H1 (cell line): ENCODE measurements at regions not wholly inside any gene's neighbourhood (a gene's known extent, or its start where the extent isn't known, plus 50 kb on each side); places are given as distances from the start of the nearest gene placed in this dataset.
A peak's percentile ranks its signal among the peaks of the same experiment; 100 is the strongest.

Source experiments
- CTCF ChIA-PET: fragments of 300-600 bp; sonication (Branson Sonifier 250); formaldehyde crosslinking; loops from one replicate; lab custom pipeline; 2021; ENCODE audit not compliant: partially characterized antibody; lab: Charles Lee
- POLR2A ChIA-PET: fragments of 300-600 bp; sonication (Branson Sonifier 250); formaldehyde crosslinking; loops from one replicate; lab custom pipeline; 2021; ENCODE audit warnings: inconsistent platforms; ENCODE audit not compliant: partially characterized antibody; lab: Charles Lee
- DNase-seq, 2 experiments: peaks; one replicate each; pipeline versions ENCODE4 v3.0.0 to v3.0.0-alpha.2; 2010 to 2022; ENCODE audit warnings: low spot score in 2 of 2, low read depth in 1 of 2, mixed read lengths in 1 of 2
- FAIRE-seq: peaks from 2 replicates; lab custom pipeline; 2011; peaks lifted over from hg19 to GRCh38; lab: Jason Lieb, UNC
- H2AFZ ChIP-seq: 2 replicates; pipeline ENCODE4 v1.8.1; 2012; ENCODE audit warnings: low read length, inconsistent platforms
- H2AK5ac ChIP-seq: 2 replicates; pipeline ENCODE4 v1.6.1; 2013; ENCODE audit warnings: low read depth, low read length
- H2BK120ac ChIP-seq: replicated peaks from 2 replicates; pipeline ENCODE3; 2013; ENCODE audit warnings: low read depth, low read length, inconsistent platforms
- H2BK12ac ChIP-seq: 2 replicates; pipeline ENCODE4 v1.6.1; 2013; ENCODE audit warnings: low read depth, low read length
- H2BK15ac ChIP-seq: 2 replicates; pipeline ENCODE4 v1.6.1; 2013; ENCODE audit warnings: low read length
- H2BK20ac ChIP-seq: 2 replicates; pipeline ENCODE4 v1.6.1; 2013; ENCODE audit warnings: low read length
- H2BK5ac ChIP-seq: 2 replicates; pipeline ENCODE4 v1.6.1; 2013; ENCODE audit warnings: low read depth, low read length
- H3K14ac ChIP-seq: 2 replicates; pipeline ENCODE4 v1.6.1; 2013; ENCODE audit warnings: inconsistent platforms; ENCODE audit not compliant: insufficient read length
- H3K18ac ChIP-seq: 2 replicates; pipeline ENCODE4 v1.6.1; 2013; ENCODE audit warnings: low read length; ENCODE audit errors: extremely low read depth
- H3K23ac ChIP-seq: 2 replicates; pipeline ENCODE4 v1.6.1; 2013; ENCODE audit warnings: inconsistent platforms; ENCODE audit not compliant: insufficient read length
- H3K23me2 ChIP-seq: 2 replicates; pipeline ENCODE4 v1.6.1; 2013; ENCODE audit warnings: low read depth, low read length
- H3K27ac ChIP-seq: 2 replicates; pipeline ENCODE4 v1.6.1; 2011; ENCODE audit warnings: low read depth, low read length, inconsistent platforms
- H3K27me3 ChIP-seq, 4 experiments: replicated peaks in 1 of 4; 1 replicate in 1 of 4; 2 replicates in 3 of 4; pipeline versions ENCODE4 v1.6.1 to v1.8.1; 2011 to 2013; ENCODE audit warnings: low read length in 3 of 4, mild to moderate bottlenecking in 3 of 4, inconsistent platforms in 2 of 4, mixed read lengths in 2 of 4, moderate library complexity in 1 of 4; ENCODE audit not compliant: control insufficient read depth in 3 of 4, insufficient read depth in 3 of 4; ENCODE audit errors: extremely low read depth in 1 of 4
- H3K36me3 ChIP-seq, 4 experiments: 2 replicates each; pipeline versions ENCODE4 v1.6.1 to v1.8.1; 2011 to 2013; ENCODE audit warnings: mild to moderate bottlenecking in 4 of 4, low read length in 3 of 4, moderate library complexity in 2 of 4, control low read depth in 1 of 4, inconsistent platforms in 1 of 4; ENCODE audit not compliant: insufficient read depth in 4 of 4, control insufficient read depth in 2 of 4
- H3K4ac ChIP-seq: replicated peaks from 2 replicates; pipeline ENCODE3; 2013; ENCODE audit warnings: low read length, low read depth, mixed read lengths, inconsistent platforms; ENCODE audit not compliant: insufficient read length
- H3K4me1 ChIP-seq, 4 experiments: replicated peaks in 1 of 4; 1 replicate in 1 of 4; 2 replicates in 3 of 4; pipeline versions ENCODE4 v1.6.1 to v1.8.1; 2011 to 2013; ENCODE audit warnings: low read length in 3 of 4, inconsistent platforms in 2 of 4, mixed read lengths in 1 of 4; ENCODE audit not compliant: insufficient read depth in 4 of 4, control insufficient read depth in 3 of 4
- H3K4me2 ChIP-seq, 2 experiments: 2 replicates each; pipeline versions ENCODE4 v1.6.1 to v1.8.1; 2011 to 2013; ENCODE audit warnings: low read depth in 2 of 2, low read length in 2 of 2, control low read depth in 1 of 2, inconsistent platforms in 1 of 2, mild to moderate bottlenecking in 1 of 2; ENCODE audit not compliant: insufficient read depth in 1 of 2
- H3K4me3 ChIP-seq, 4 experiments: fragments of 200-600, 300-600 bp in 1 of 4; sonication (generic), shearing (Covaris generic), sonication (Bioruptor Twin) in 1 of 4; 2 replicates each; pipeline versions ENCODE4 v1.5.1 to v1.8.1; 2011 to 2016; ENCODE audit warnings: low read length in 4 of 4, low read depth in 3 of 4, control low read depth in 2 of 4, inconsistent platforms in 2 of 4, mild to moderate bottlenecking in 2 of 4, mixed read lengths in 1 of 4, moderate library complexity in 1 of 4; ENCODE audit not compliant: insufficient read depth in 2 of 4; ENCODE audit errors: extremely low read depth in 1 of 4
- H3K56ac ChIP-seq: replicated peaks from 2 replicates; pipeline ENCODE3; 2013; ENCODE audit warnings: low read depth, mild to moderate bottlenecking, mixed read lengths, low read length, inconsistent platforms; ENCODE audit not compliant: insufficient read length
- H3K79me1 ChIP-seq: 2 replicates; pipeline ENCODE4 v1.6.1; 2013; ENCODE audit warnings: low read depth, low read length, control low read depth
- H3K79me2 ChIP-seq, 2 experiments: 2 replicates each; pipeline versions ENCODE4 v1.6.1 to v1.8.1; 2012 to 2013; ENCODE audit warnings: low read length in 2 of 2, mild to moderate bottlenecking in 2 of 2, inconsistent platforms in 1 of 2; ENCODE audit not compliant: insufficient read depth in 2 of 2, control insufficient read depth in 1 of 2
- H3K9ac ChIP-seq, 4 experiments: replicated peaks in 1 of 4; 1 replicate in 1 of 4; 2 replicates in 3 of 4; pipeline versions ENCODE4 v1.6.1 to v1.8.1; 2011 to 2013; ENCODE audit warnings: low read depth in 3 of 4, low read length in 3 of 4, control low read depth in 2 of 4, mild to moderate bottlenecking in 2 of 4, moderate library complexity in 2 of 4, inconsistent platforms in 1 of 4; ENCODE audit errors: extremely low read depth in 1 of 4
- H3K9me3 ChIP-seq, 2 experiments: 2 replicates each; pipeline versions ENCODE4 v1.6.1 to v1.8.1; 2012 to 2013; ENCODE audit warnings: mild to moderate bottlenecking in 2 of 2, moderate library complexity in 2 of 2, control low read depth in 1 of 2, inconsistent platforms in 1 of 2, low read depth in 1 of 2, low read length in 1 of 2, mixed read lengths in 1 of 2; ENCODE audit not compliant: insufficient read depth in 2 of 2
- H4K20me1 ChIP-seq, 2 experiments: replicated peaks in 1 of 2; 2 replicates each; pipeline versions ENCODE3 to v1.8.1; 2011 to 2013; ENCODE audit warnings: inconsistent platforms in 2 of 2, low read length in 2 of 2, mild to moderate bottlenecking in 1 of 2; ENCODE audit not compliant: insufficient read depth in 2 of 2, control insufficient read depth in 1 of 2
- H4K5ac ChIP-seq: 2 replicates; pipeline ENCODE4 v1.6.1; 2013; ENCODE audit warnings: low read length, low read depth, mixed read lengths, inconsistent platforms; ENCODE audit not compliant: insufficient read length
- H4K8ac ChIP-seq: 2 replicates; pipeline ENCODE4 v1.8.0; 2013; ENCODE audit warnings: mild to moderate bottlenecking, moderate library complexity, low read length, inconsistent platforms; ENCODE audit not compliant: insufficient read depth; ENCODE audit errors: extremely low read depth
- H4K91ac ChIP-seq: replicated peaks from 2 replicates; pipeline ENCODE3; 2013; ENCODE audit warnings: low read length, mixed read lengths, inconsistent platforms; ENCODE audit not compliant: insufficient read length
- BCL11A ChIP-seq, 2 experiments: IDR thresholded peaks; one replicate each; pipeline ENCODE4 v1.6.1; 2011; ENCODE audit warnings: low read depth in 2 of 2, low read length in 2 of 2, mild to moderate bottlenecking in 2 of 2
- CBX8 ChIP-seq: fragments of 300-800, 300-1000 bp; sonication (generic); IDR thresholded peaks from 2 replicates; pipeline ENCODE4 v1.7.1; 2016; ENCODE audit warnings: low read depth, low read length, borderline replicate concordance
- CTBP2 ChIP-seq: IDR thresholded peaks from 2 replicates; pipeline ENCODE4 v1.7.0; 2011; ENCODE audit warnings: borderline replicate concordance, mild to moderate bottlenecking, moderate library complexity, mixed read lengths, low read length; ENCODE audit not compliant: insufficient read depth, insufficient read length
- FOSL1 ChIP-seq: IDR thresholded peaks from 2 replicates; pipeline ENCODE4 v1.6.1; 2011; ENCODE audit warnings: mild to moderate bottlenecking, low read depth, low read length, moderate library complexity; ENCODE audit not compliant: insufficient read depth
- JUN ChIP-seq: IDR thresholded peaks from 2 replicates; pipeline ENCODE4 v1.6.1; 2011; ENCODE audit warnings: low read depth, mild to moderate bottlenecking, improper control_type of control experiment, low read length
- JUND ChIP-seq: IDR thresholded peaks from 2 replicates; pipeline ENCODE4 v1.6.1; 2011; ENCODE audit warnings: mild to moderate bottlenecking, improper control_type of control experiment, low read length
- NANOG ChIP-seq: IDR thresholded peaks from 2 replicates; pipeline ENCODE4 v1.6.1; 2011; ENCODE audit warnings: low read length, low read depth, mild to moderate bottlenecking, inconsistent platforms; ENCODE audit not compliant: insufficient read depth, poor library complexity, severe bottlenecking
- PHF8 ChIP-seq: fragments of 200-600 bp; sonication (generic); conservative IDR thresholded peaks from 2 replicates; pipeline ENCODE4 v1.7.1; 2012; ENCODE audit warnings: low read depth, mild to moderate bottlenecking, inconsistent platforms, low read length, moderate library complexity
- SP2 ChIP-seq: IDR thresholded peaks from 2 replicates; pipeline ENCODE4 v1.6.1; 2012; ENCODE audit warnings: mild to moderate bottlenecking, low read length, inconsistent platforms
- YY1 ChIP-seq: IDR thresholded peaks from 2 replicates; pipeline ENCODE4 v1.6.1; 2011; ENCODE audit warnings: low read depth, mild to moderate bottlenecking, low read length
- WGBS, 2 experiments: shearing (Covaris generic) in 1 of 2; methylation state at CpG; one replicate each; pipeline versions ENCODE4 v1.1.6 to v1.1.7; 2013 to 2015; ENCODE audit warnings: low lambda C conversion rate in 2 of 2, mixed read lengths in 2 of 2, inconsistent platforms in 1 of 2, low coverage in 1 of 2, missing lambda C conversion rate in 1 of 2; ENCODE audit not compliant: insufficient replicate concordance in 2 of 2, insufficient coverage in 1 of 2, insufficient read length in 1 of 2; ENCODE audit errors: extremely low coverage in 1 of 2, missing lambda C conversion rate in 1 of 2; 5-methylcytosine and 5-hydroxymethylcytosine counted together

- FAIRE-seq, result no peak
- CTCF ChIA-PET, result interaction anchor here (1.3 kb wide), 1 partner anchor 8 kb away, joined by 4 read pairs; no protein-coding TSS in a partner anchor
- peak overlapping the region; percentile 17; the same call in 1 of the 2 replicates for H2AFZ ChIP-seq
Observed at GRCh38 chr4:103907414-103907813, 187.6 kb upstream of the TACR3 start.

More at GRCh38 chr4:103907414-103907813, 187.6 kb upstream of the TACR3 start:
- Histone ChIP-seq H3K18ac (no peak overlapping the region), H3K9ac (no peak overlapping the region), H3K4me3 (no peak overlapping the region), H4K8ac (no peak overlapping the region), H3K14ac (no peak overlapping the region), H3K27ac (no peak overlapping the region), H3K56ac (no peak overlapping the region), H3K23ac (no peak overlapping the region), H3K23me2 (no peaks in the 10 kb centered on the region), H3K79me2 (no peaks in the 10 kb centered on the region), H2AK5ac (no peak overlapping the region), H3K4ac (no peak overlapping the region), H2BK20ac (no peak overlapping the region), H4K5ac (no peak overlapping the region), H3K4me1 (no peaks in the 10 kb centered on the region), H3K27me3 (no peaks in the 10 kb centered on the region), H3K79me1 (no peaks in the 10 kb centered on the region), H2BK120ac (no peak overlapping the region), H2BK12ac (no peak overlapping the region), H2BK15ac (no peak overlapping the region), H2BK5ac (no peak overlapping the region), H3K4me2 (no peak overlapping the region), H3K36me3 (no peaks in the 10 kb centered on the region), H3K9me3 (no peaks in the 10 kb centered on the region), H4K20me1 (no peaks in the 10 kb centered on the region), H4K91ac (no peak overlapping the region)
- WGBS, 2 experiments, result 96% methylated on average over 2 of the region's 2 CpGs; no CpG with 5 or more reads in 1 of the 2 experiments
- DNase-seq, result no peak
- POLR2A ChIA-PET, result no interaction called here
- no peak for TF ChIP-seq CTBP2
- no peak for TF ChIP-seq FOSL1
- TF ChIP-seq SP2, result no peak
- no peak for TF ChIP-seq CBX8
- no peak for TF ChIP-seq JUND
- no peak for TF ChIP-seq NANOG
- TF ChIP-seq JUN, result no peak
- no peak for TF ChIP-seq BCL11A (IDR thresholded peaks at IDR 0.05; ENCODE audit: low read depth in 2 of 2, low read length in 2 of 2)
- no peak for TF ChIP-seq PHF8
- no peak for TF ChIP-seq YY1
